HFFc6 (cell line): ENCODE measurements at regions not wholly inside any gene's neighbourhood (a gene's known extent, or its start where the extent isn't known, plus 50 kb on each side); places are given as distances from the start of the nearest gene placed in this dataset.

Experiments used
- DNase-seq: peaks from one replicate; pipeline ENCODE4 v3.0.0-alpha.2; 2018
- H3K27ac Mint-ChIP-seq: 2 replicates; pipeline ENCODE4 v1.8.0; 2020; ENCODE audit warnings: mild to moderate bottlenecking, mixed read lengths
- H3K27me3 Mint-ChIP-seq: 2 replicates; pipeline ENCODE4 v1.8.0; 2021; ENCODE audit warnings: mild to moderate bottlenecking, moderate library complexity, mixed read lengths; ENCODE audit not compliant: insufficient read depth
- H3K36me3 Mint-ChIP-seq: 2 replicates; pipeline ENCODE4 v1.8.0; 2021; ENCODE audit warnings: low read depth, mixed read lengths
- H3K4me1 Mint-ChIP-seq: 2 replicates; pipeline ENCODE4 v1.8.0; 2020; ENCODE audit warnings: low read depth, mixed read lengths
- H3K4me3 Mint-ChIP-seq: 2 replicates; pipeline ENCODE4 v1.8.0; 2020; ENCODE audit warnings: mild to moderate bottlenecking, moderate library complexity, mixed read lengths
- H3K9me3 Mint-ChIP-seq: 2 replicates; pipeline ENCODE4 v1.8.0; 2020; ENCODE audit warnings: mild to moderate bottlenecking, mixed read lengths
- CTCF ChIP-seq: fragments of 200-600 bp; sonication (generic); IDR thresholded peaks from 2 replicates; pipeline ENCODE4 v1.5.0; 2021; ENCODE audit warnings: antibody characterized with exemption, mild to moderate bottlenecking

- Mint-ChIP-seq H3K27me3 (no peaks in the 10 kb centered on the region; the same call in none of the 2 replicates), H3K36me3 (peaks cover 21% of the 10 kb centered on the region), H3K9me3 (peaks cover 9% of the 10 kb centered on the region), H3K27ac (no peak overlapping the region), H3K4me1 (peaks cover 4% of the 10 kb centered on the region; the same call in 1 of the 2 replicates), H3K4me3 (no peak overlapping the region)
- DNase-seq: no peak
- no peak for TF ChIP-seq CTCF
Measured at GRCh38 chr12:75842090-75842489, 189.5 kb downstream of the PHLDA1 start.

- Mint-ChIP-seq H3K4me1 (peaks cover 3% of the 10 kb centered on the region; the same call in 1 of the 2 replicates), H3K4me3 (no peak overlapping the region), H3K9me3 (peaks cover 2% of the 10 kb centered on the region; the same call in 1 of the 2 replicates), H3K27me3 (no peaks in the 10 kb centered on the region; the same call in none of the 2 replicates), H3K27ac (no peak overlapping the region), H3K36me3 (peaks cover 12% of the 10 kb centered on the region)
- no peak for TF ChIP-seq CTCF
- DNase-seq: no peak
Measured at GRCh38 chr12:75840994-75841355, 190.6 kb downstream of the PHLDA1 start.

- no peak overlapping the region for H3K4me3 Mint-ChIP-seq
- H3K27me3 Mint-ChIP-seq: no peaks in the 10 kb centered on the region; the same call in none of the 2 replicates
- H3K9me3 Mint-ChIP-seq: no peaks in the 10 kb centered on the region; the same call in 1 of the 2 replicates
- H3K36me3 Mint-ChIP-seq: peaks cover 8% of the 10 kb centered on the region
- DNase-seq: no peak
- TF ChIP-seq CTCF: no peak
- peaks cover 8% of the 10 kb centered on the region for H3K4me1 Mint-ChIP-seq
- no peak overlapping the region for H3K27ac Mint-ChIP-seq
Measured at GRCh38 chr12:75838309-75838708, 193.3 kb downstream of the PHLDA1 start.

- H3K27ac Mint-ChIP-seq: no peak overlapping the region
- H3K36me3 Mint-ChIP-seq: peaks cover 8% of the 10 kb centered on the region
- TF ChIP-seq CTCF: no peak
- H3K4me1 Mint-ChIP-seq: peaks cover 8% of the 10 kb centered on the region
- DNase-seq: no peak
- H3K4me3 Mint-ChIP-seq: no peak overlapping the region
- H3K27me3 Mint-ChIP-seq: no peaks in the 10 kb centered on the region; the same call in 1 of the 2 replicates
- H3K9me3 Mint-ChIP-seq: no peaks in the 10 kb centered on the region; the same call in 1 of the 2 replicates
Measured at GRCh38 chr12:75837700-75838099, 193.9 kb downstream of the PHLDA1 start.

- Mint-ChIP-seq H3K27me3 (no peaks in the 10 kb centered on the region; the same call in 1 of the 2 replicates), H3K4me1 (peaks cover 8% of the 10 kb centered on the region), H3K9me3 (no peaks in the 10 kb centered on the region; the same call in 1 of the 2 replicates), H3K36me3 (peaks cover 8% of the 10 kb centered on the region), H3K27ac (no peak overlapping the region), H3K4me3 (no peak overlapping the region)
- no peak for DNase-seq
- TF ChIP-seq CTCF: no peak
Measured at GRCh38 chr12:75836533-75836932, 195.0 kb downstream of the PHLDA1 start.

- peaks cover 8% of the 10 kb centered on the region for H3K36me3 Mint-ChIP-seq
Measured at GRCh38 chr12:75834591-75834990, 197.0 kb downstream of the PHLDA1 start.

More at GRCh38 chr12:75834591-75834990, 197.0 kb downstream of the PHLDA1 start:
- Mint-ChIP-seq H3K4me1 (peaks cover 8% of the 10 kb centered on the region), H3K9me3 (no peaks in the 10 kb centered on the region; the same call in 1 of the 2 replicates), H3K27ac (no peak overlapping the region), H3K27me3 (no peaks in the 10 kb centered on the region; the same call in 1 of the 2 replicates), H3K4me3 (no peak overlapping the region)
- no peak for TF ChIP-seq CTCF
- DNase-seq: no peak
